IMR-90 (cell line): ENCODE measurements at regions not wholly inside any gene's neighbourhood (a gene's known extent, or its start where the extent isn't known, plus 50 kb on each side); places are given as distances from the start of the nearest gene placed in this dataset.

Experiments
- ATAC-seq: fragments of 200-7000 bp; cut with Tn5 transposase; 2 replicates; pipeline ENCODE4 v1.9.1; 2020; ENCODE audit warnings: low read depth, mild to moderate bottlenecking, moderate library complexity
- BruUV-seq: library from RNA; stranded (reverse); fragments of 400-500 nt; replicated peaks from 2 replicates; lab custom pipeline; 2021; lab: Mats Ljungman, UMichigan
- CTCF ChIA-PET: fragments of 300-600 bp; formaldehyde crosslinking; extraction: SDS; loops from one replicate; lab custom pipeline; 2021; ENCODE audit warnings: antibody characterized with exemption; lab: Yijun Ruan, JAX
- POLR2A ChIA-PET: fragments of 300-600 bp; sonication (Branson Sonifier 250); formaldehyde crosslinking; loops from one replicate; lab custom pipeline; 2022; ENCODE audit warnings: antibody characterized with exemption; ENCODE audit not compliant: unreplicated experiment; lab: Charles Lee
- DNase-seq: peaks from one replicate; pipeline ENCODE4 v3.0.0; 2013
- H2AFZ ChIP-seq: replicated peaks from 2 replicates; pipeline ENCODE3; 2013; ENCODE audit warnings: low read length, mild to moderate bottlenecking; ENCODE audit not compliant: poor library complexity
- H2AK5ac ChIP-seq: 2 replicates; pipeline ENCODE4 v1.6.1; 2013; ENCODE audit warnings: low read depth, low read length, inconsistent platforms
- H2AK9ac ChIP-seq: replicated peaks from 2 replicates; pipeline ENCODE3; 2013; ENCODE audit warnings: mild to moderate bottlenecking, low read depth, low read length, moderate library complexity; ENCODE audit not compliant: poor library complexity
- H2BK120ac ChIP-seq: 2 replicates; pipeline ENCODE4 v1.6.1; 2013; ENCODE audit warnings: low read depth, low read length, inconsistent platforms
- H2BK15ac ChIP-seq: 3 replicates; pipeline ENCODE4 v1.6.1; 2013; ENCODE audit warnings: low read depth, low read length, inconsistent platforms
- H2BK20ac ChIP-seq: 2 replicates; pipeline ENCODE4 v1.6.1; 2013; ENCODE audit warnings: low read depth, mild to moderate bottlenecking, inconsistent platforms, low read length, moderate library complexity
- H2BK5ac ChIP-seq: 2 replicates; pipeline ENCODE4 v1.6.1; 2013; ENCODE audit warnings: mild to moderate bottlenecking, low read depth, low read length, inconsistent platforms; ENCODE audit not compliant: poor library complexity, severe bottlenecking
- H3K14ac ChIP-seq: replicated peaks from 2 replicates; pipeline ENCODE4 v1.6.1; 2013; ENCODE audit warnings: low read depth, low read length, inconsistent platforms
- H3K18ac ChIP-seq: 2 replicates; pipeline ENCODE4 v1.6.1; 2013; ENCODE audit warnings: low read depth, low read length, control low read depth
- H3K23ac ChIP-seq: 2 replicates; pipeline ENCODE4 v1.6.1; 2013; ENCODE audit warnings: low read depth, low read length, inconsistent platforms
- H3K27ac ChIP-seq: 2 replicates; pipeline ENCODE4 v1.5.1; 2013; ENCODE audit warnings: mild to moderate bottlenecking, control low read depth, low read length; ENCODE audit not compliant: insufficient read depth
- H3K27me3 ChIP-seq: 2 replicates; pipeline ENCODE4 v1.6.1; 2013; ENCODE audit warnings: low read length; ENCODE audit not compliant: control insufficient read depth, insufficient read depth
- H3K36me3 ChIP-seq: 2 replicates; pipeline ENCODE4 v1.6.1; 2013; ENCODE audit warnings: low read length, mixed read lengths; ENCODE audit not compliant: control insufficient read depth, insufficient read depth
- H3K4ac ChIP-seq: 2 replicates; pipeline ENCODE4 v1.6.1; 2013; ENCODE audit warnings: low read depth, low read length, inconsistent platforms
- H3K4me1 ChIP-seq: 2 replicates; pipeline ENCODE4 v1.6.1; 2013; ENCODE audit warnings: low read length, mixed read lengths; ENCODE audit not compliant: control insufficient read depth, insufficient read depth
- H3K4me2 ChIP-seq: 2 replicates; pipeline ENCODE4 v1.6.1; 2013; ENCODE audit warnings: low read depth, mild to moderate bottlenecking, control low read depth, low read length, moderate library complexity
- H3K4me3 ChIP-seq: 2 replicates; pipeline ENCODE4 v1.5.1; 2013; ENCODE audit warnings: low read depth, mild to moderate bottlenecking, control low read depth, low read length, moderate library complexity; ENCODE audit not compliant: insufficient read depth
- H3K56ac ChIP-seq: 2 replicates; pipeline ENCODE4 v1.6.1; 2013; ENCODE audit warnings: low read length, inconsistent platforms; ENCODE audit not compliant: insufficient read depth; ENCODE audit errors: extremely low read depth
- H3K79me1 ChIP-seq, 2 experiments: 2 replicates each; pipeline ENCODE4 v1.6.1; 2013; ENCODE audit warnings: low read length in 2 of 2, inconsistent platforms in 1 of 2, low read depth in 1 of 2
- H3K9ac ChIP-seq: 2 replicates; pipeline ENCODE4 v1.6.1; 2013; ENCODE audit warnings: low read depth, low read length, control low read depth
- H3K9me1 ChIP-seq: 2 replicates; pipeline ENCODE4 v1.6.1; 2013; ENCODE audit warnings: low read length, inconsistent platforms; ENCODE audit not compliant: insufficient read depth
- H3K9me3 ChIP-seq: 2 replicates; pipeline ENCODE4 v1.6.1; 2013; ENCODE audit warnings: low read length; ENCODE audit not compliant: control insufficient read depth, insufficient read depth
- H4K20me1 ChIP-seq: 2 replicates; pipeline ENCODE4 v1.6.1; 2013; ENCODE audit warnings: low read length, inconsistent platforms; ENCODE audit not compliant: insufficient read depth
- H4K5ac ChIP-seq: 2 replicates; pipeline ENCODE4 v1.6.1; 2013; ENCODE audit warnings: mild to moderate bottlenecking, low read depth, low read length, control low read depth
- H4K8ac ChIP-seq, 2 experiments: 2 replicates each; pipeline ENCODE4 v1.6.1; 2013; ENCODE audit warnings: low read depth in 2 of 2, low read length in 2 of 2, control low read depth in 1 of 2, inconsistent platforms in 1 of 2
- H4K91ac ChIP-seq: 2 replicates; pipeline ENCODE4 v1.6.1; 2013; ENCODE audit warnings: low read depth, low read length, inconsistent platforms; ENCODE audit not compliant: insufficient read depth
- BHLHE40 ChIP-seq: fragments of 150-350 bp; IDR thresholded peaks from 2 replicates; pipeline ENCODE4 v1.6.1; 2016; ENCODE audit warnings: mild to moderate bottlenecking, low read depth, low read length
- CHD1 ChIP-seq: IDR thresholded peaks from 2 replicates; pipeline ENCODE4 v1.6.1; 2012; ENCODE audit warnings: low read depth, low read length, improper control_type of control experiment
- NFE2L2 ChIP-seq: fragments of 150-350 bp; IDR thresholded peaks from 2 replicates; pipeline ENCODE4 v1.6.1; 2016; ENCODE audit warnings: low read depth, mild to moderate bottlenecking, low read length
- POLR2A ChIP-seq: IDR thresholded peaks from 2 replicates; pipeline ENCODE4 v1.6.1; 2012; ENCODE audit warnings: mild to moderate bottlenecking, low read depth, low read length
- RCOR1 ChIP-seq: IDR thresholded peaks from 2 replicates; pipeline ENCODE4 v1.6.1; 2012; ENCODE audit warnings: mild to moderate bottlenecking, low read length, improper control_type of control experiment; ENCODE audit not compliant: insufficient replicate concordance
- whole genome bisulfite sequencing, 2 experiments: methylation state at CpG; one replicate each; pipeline versions ENCODE4 v1.1.5 to v1.1.7; 2013; ENCODE audit warnings: missing lambda C conversion rate in 2 of 2; ENCODE audit not compliant: insufficient read length in 1 of 2; ENCODE audit errors: extremely low coverage in 2 of 2; 5-methylcytosine and 5-hydroxymethylcytosine counted together
- dilution Hi-C: fragments of 300-500 bp; cut with HindIII; formaldehyde crosslinking; loops from one replicate; pipeline ENCODE4 v1.14.3; 2018; ENCODE audit warnings: low sequenced_read_pairs; ENCODE audit not compliant: unreplicated experiment
- in situ Hi-C: fragments of 300-500 bp; cut with MboI; formaldehyde crosslinking; loops from 3 replicates; pipeline ENCODE4 v1.14.3; 2019; ENCODE audit warnings: low sequenced_read_pairs, inconsistent platforms, mixed read lengths
- intact Hi-C: fragments of 100-400 bp; cut with micrococcal nuclease; formaldehyde crosslinking; loops from 2 replicates; pipeline ENCODE4 v1.10.0; 2022

- CTCF ChIA-PET, result no interaction called here
- H3K27ac ChIP-seq, result no peak overlapping the region
- H2BK120ac ChIP-seq, result no peak overlapping the region
- in situ Hi-C loops (no loop called here), dilution Hi-C loops (no loop called here), intact Hi-C loops (no loop called here)
- ATAC-seq, result no peak
- no peaks in the 10 kb centered on the region; the same call in 1 of the 2 replicates for H3K27me3 ChIP-seq
- no peak overlapping the region for H2AFZ ChIP-seq
- BruUV-seq, result no TSS peak
- H3K9ac ChIP-seq, result no peak overlapping the region
- H3K56ac ChIP-seq, result no peak overlapping the region
- H3K79me1 ChIP-seq, result no peaks in the 10 kb centered on the region
- no peaks in the 10 kb centered on the region for H3K36me3 ChIP-seq
- H3K9me3 ChIP-seq, result no peaks in the 10 kb centered on the region
- H3K9me1 ChIP-seq, result no peaks in the 10 kb centered on the region
- H2BK5ac ChIP-seq, result no peak overlapping the region
- H4K20me1 ChIP-seq, result no peaks in the 10 kb centered on the region
- POLR2A ChIA-PET, result no interaction called here
- no CpG with 5 or more reads among the region's 1 CpG for WGBS, 2 experiments
- no peak overlapping the region for H4K8ac ChIP-seq
- no peak overlapping the region for H2BK20ac ChIP-seq
- H2AK5ac ChIP-seq, result no peak overlapping the region
- H2BK15ac ChIP-seq, result no peak overlapping the region
- H4K5ac ChIP-seq, result no peak overlapping the region
- TF ChIP-seq POLR2A (no peak), NFE2L2 (no peak), CHD1 (no peak), RCOR1 (no peak), BHLHE40 (no peak)
- no peaks in the 10 kb centered on the region for H3K4me1 ChIP-seq
- H3K4me2 ChIP-seq, result no peak overlapping the region
- H4K91ac ChIP-seq, result no peak overlapping the region
- H2AK9ac ChIP-seq, result no peak overlapping the region
- H3K18ac ChIP-seq, result no peak overlapping the region
- no peak overlapping the region for H3K14ac ChIP-seq
- H3K4me3 ChIP-seq, result no peak overlapping the region
- DNase-seq, result no peak
- no peak overlapping the region for H3K4ac ChIP-seq
- H3K23ac ChIP-seq, result no peak overlapping the region
Measured at GRCh38 chr13:59566561-59566960, 597.2 kb downstream of the DIAPH3 start.
